MCF 10A (cell line): ENCODE measurements at regions not wholly inside any gene's neighbourhood (a gene's known extent, or its start where the extent isn't known, plus 50 kb on each side); places are given as distances from the start of the nearest gene placed in this dataset.

Source experiments
- BruUV-seq: library from RNA; stranded (reverse); fragments of 400-500 nt; replicated peaks from 2 replicates; lab custom pipeline; 2021; lab: Mats Ljungman, UMichigan
- CTCF ChIA-PET: fragments of 300-600 bp; sonication (Branson Sonifier 250); formaldehyde crosslinking; extraction: SDS; loops from one replicate; lab custom pipeline; 2021; ENCODE audit warnings: antibody characterized with exemption, inconsistent platforms; lab: Yijun Ruan, JAX
- POLR2A ChIA-PET: fragments of 300-600, 350-650 bp; sonication (Branson Sonifier 250); formaldehyde crosslinking; extraction: SDS; loops from one replicate; lab custom pipeline; 2020; ENCODE audit warnings: antibody characterized with exemption, inconsistent platforms; lab: Yijun Ruan, JAX
- DNase-seq: peaks from one replicate; pipeline ENCODE4 v3.0.0-alpha.2; 2018; ENCODE audit not compliant: unreplicated experiment
- H3K27ac Mint-ChIP-seq: one replicate; pipeline ENCODE4 v1.8.0; 2022; ENCODE audit warnings: mild to moderate bottlenecking, low read depth, mixed read lengths; ENCODE audit not compliant: unreplicated experiment
- H3K27me3 Mint-ChIP-seq: one replicate; pipeline ENCODE4 v1.8.0; 2022; ENCODE audit warnings: mixed read lengths; ENCODE audit not compliant: insufficient read depth, unreplicated experiment
- H3K36me3 Mint-ChIP-seq: one replicate; pipeline ENCODE4 v1.8.0; 2022; ENCODE audit warnings: mild to moderate bottlenecking, moderate library complexity, mixed read lengths; ENCODE audit not compliant: insufficient read depth, unreplicated experiment
- H3K4me1 Mint-ChIP-seq: one replicate; pipeline ENCODE4 v1.8.0; 2022; ENCODE audit warnings: mixed read lengths; ENCODE audit not compliant: insufficient read depth, unreplicated experiment
- H3K4me3 Mint-ChIP-seq: one replicate; pipeline ENCODE4 v1.8.0; 2022; ENCODE audit warnings: mild to moderate bottlenecking, moderate library complexity, mixed read lengths; ENCODE audit not compliant: unreplicated experiment
- H3K9me3 Mint-ChIP-seq: one replicate; pipeline ENCODE4 v1.8.0; 2022; ENCODE audit warnings: mixed read lengths; ENCODE audit not compliant: unreplicated experiment
- intact Hi-C: fragments of 100-400 bp; cut with micrococcal nuclease; formaldehyde crosslinking; loops from 2 replicates; pipeline ENCODE4 v1.14.1; 2022
- TF ChIP-seq, protein P1 (sequence below): fragments of 200-600 bp; IDR thresholded peaks from one replicate; pipeline ENCODE4 v1.8.0; 2022; ENCODE audit warnings: antibody characterized with exemption, mild to moderate bottlenecking; ENCODE audit not compliant: unreplicated experiment

- Mint-ChIP-seq H3K27me3 (no peaks in the 10 kb centered on the region), H3K27ac (no peak overlapping the region), H3K4me1 (no peaks in the 10 kb centered on the region), H3K36me3 (no peaks in the 10 kb centered on the region), H3K4me3 (no peak overlapping the region), H3K9me3 (no peaks in the 10 kb centered on the region)
- ChIA-PET POLR2A (no interaction called here), CTCF (interaction anchor here (0.6 to 1.3 kb wide), 2 partner anchors 21 to 404 kb away, joined by 3 read pairs; no protein-coding TSS in a partner anchor)
- TF ChIP-seq, protein P1, sequence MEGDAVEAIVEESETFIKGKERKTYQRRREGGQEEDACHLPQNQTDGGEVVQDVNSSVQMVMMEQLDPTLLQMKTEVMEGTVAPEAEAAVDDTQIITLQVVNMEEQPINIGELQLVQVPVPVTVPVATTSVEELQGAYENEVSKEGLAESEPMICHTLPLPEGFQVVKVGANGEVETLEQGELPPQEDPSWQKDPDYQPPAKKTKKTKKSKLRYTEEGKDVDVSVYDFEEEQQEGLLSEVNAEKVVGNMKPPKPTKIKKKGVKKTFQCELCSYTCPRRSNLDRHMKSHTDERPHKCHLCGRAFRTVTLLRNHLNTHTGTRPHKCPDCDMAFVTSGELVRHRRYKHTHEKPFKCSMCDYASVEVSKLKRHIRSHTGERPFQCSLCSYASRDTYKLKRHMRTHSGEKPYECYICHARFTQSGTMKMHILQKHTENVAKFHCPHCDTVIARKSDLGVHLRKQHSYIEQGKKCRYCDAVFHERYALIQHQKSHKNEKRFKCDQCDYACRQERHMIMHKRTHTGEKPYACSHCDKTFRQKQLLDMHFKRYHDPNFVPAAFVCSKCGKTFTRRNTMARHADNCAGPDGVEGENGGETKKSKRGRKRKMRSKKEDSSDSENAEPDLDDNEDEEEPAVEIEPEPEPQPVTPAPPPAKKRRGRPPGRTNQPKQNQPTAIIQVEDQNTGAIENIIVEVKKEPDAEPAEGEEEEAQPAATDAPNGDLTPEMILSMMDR: no peak
- intact Hi-C loops: no loop called here
- no peak for DNase-seq
- BruUV-seq: no TSS peak
Observed at GRCh38 chr5:121221483-121221882, 630.2 kb upstream of the FTMT start.

GRCh38 chr5:121226765-121227164 lies 624.9 kb upstream of the FTMT start:
- Mint-ChIP-seq H3K27ac (no peak overlapping the region), H3K27me3 (no peaks in the 10 kb centered on the region), H3K36me3 (no peaks in the 10 kb centered on the region), H3K4me1 (no peaks in the 10 kb centered on the region), H3K9me3 (peaks cover 23% of the 10 kb centered on the region), H3K4me3 (no peak overlapping the region)
- ChIA-PET CTCF (no interaction called here), POLR2A (no interaction called here)
- intact Hi-C loops: no loop called here
- no peak for DNase-seq
- TF ChIP-seq, protein P1: no peak
- BruUV-seq: no TSS peak

- intact Hi-C loops: no loop called here
- Mint-ChIP-seq H3K4me1 (no peaks in the 10 kb centered on the region), H3K27ac (no peak overlapping the region), H3K9me3 (peaks cover 6% of the 10 kb centered on the region), H3K27me3 (no peaks in the 10 kb centered on the region), H3K36me3 (no peaks in the 10 kb centered on the region), H3K4me3 (no peak overlapping the region)
- no peak for DNase-seq
- POLR2A ChIA-PET: no interaction called here
- CTCF ChIA-PET: no interaction called here
- BruUV-seq: no TSS peak
- TF ChIP-seq, protein P1: no peak
Observed at GRCh38 chr5:121239951-121240350, 611.7 kb upstream of the FTMT start.

DNA sequence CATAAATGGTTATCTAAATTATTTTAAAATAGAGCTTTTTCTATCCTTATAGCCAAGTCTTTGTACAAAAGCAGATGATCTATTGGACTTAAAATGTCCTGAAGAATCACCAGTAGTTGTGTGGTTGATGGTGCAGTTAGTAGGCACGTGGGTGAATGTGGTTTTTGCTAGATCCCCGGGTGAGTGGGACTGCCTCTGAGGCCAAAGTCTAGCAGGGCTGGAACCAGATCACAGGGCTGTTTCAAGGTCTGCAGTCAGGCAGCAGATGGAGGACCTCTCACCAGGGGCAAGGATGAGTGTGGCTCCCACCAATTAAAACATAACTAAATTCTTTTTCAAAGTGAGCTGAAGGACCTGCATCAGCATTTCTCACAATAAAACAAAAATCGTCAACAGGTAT lies 604.7 kb upstream of the FTMT start:
- CTCF ChIA-PET: no interaction called here
- BruUV-seq: no TSS peak

More for the DNA sequence above, 604.7 kb upstream of the FTMT start:
- POLR2A ChIA-PET: no interaction called here
- intact Hi-C loops: no loop called here
- H3K9me3 Mint-ChIP-seq: peaks cover 8% of the 10 kb centered on the region
- H3K27ac Mint-ChIP-seq: no peak overlapping the region
- TF ChIP-seq, protein P1: no peak
- no peaks in the 10 kb centered on the region for H3K27me3 Mint-ChIP-seq
- peaks cover 3% of the 10 kb centered on the region for H3K4me1 Mint-ChIP-seq
- DNase-seq: no peak
- no peak overlapping the region for H3K4me3 Mint-ChIP-seq
- no peaks in the 10 kb centered on the region for H3K36me3 Mint-ChIP-seq
